Loucy (cell line): ENCODE measurements at regions not wholly inside any gene's neighbourhood (a gene's known extent, or its start where the extent isn't known, plus 50 kb on each side); places are given as distances from the start of the nearest gene placed in this dataset.
A peak's percentile ranks its signal among the peaks of the same experiment; 100 is the strongest.

Source experiments
- H2AFZ ChIP-seq: fragments of 200-600 bp; sonication (generic); 2 replicates; pipeline ENCODE4 v1.6.0; 2016; ENCODE audit warnings: antibody characterized with exemption, mild to moderate bottlenecking, low read length, moderate library complexity
- H3F3A ChIP-seq: fragments of 200-600 bp; 2 replicates; pipeline ENCODE4 v1.6.0; 2016; ENCODE audit warnings: antibody characterized with exemption, low read depth, mild to moderate bottlenecking
- H3K27me3 ChIP-seq: fragments of 200-600 bp; sonication (generic); 2 replicates; pipeline ENCODE4 v1.6.1; 2014; ENCODE audit warnings: low read length, mild to moderate bottlenecking; ENCODE audit not compliant: insufficient read depth, poor library complexity, severe bottlenecking
- H3K36me3 ChIP-seq: fragments of 200-600 bp; sonication (generic); 2 replicates; pipeline ENCODE4 v1.6.1; 2016; ENCODE audit warnings: low read length; ENCODE audit not compliant: insufficient read depth
- H3K4me1 ChIP-seq: fragments of 200-600 bp; sonication (generic); 2 replicates; pipeline ENCODE4 v1.5.1; 2014; ENCODE audit warnings: low read length, mild to moderate bottlenecking; ENCODE audit not compliant: insufficient read depth, poor library complexity, severe bottlenecking
- H3K4me2 ChIP-seq: fragments of 200-600 bp; sonication (generic); 2 replicates; pipeline ENCODE4 v1.6.0; 2014; ENCODE audit warnings: antibody characterized with exemption, low read length, low read depth, mild to moderate bottlenecking; ENCODE audit not compliant: poor library complexity, severe bottlenecking
- H3K4me3 ChIP-seq: fragments of 200-600 bp; sonication (generic); 2 replicates; pipeline ENCODE4 v1.5.1; 2014; ENCODE audit warnings: low read length, mild to moderate bottlenecking, mixed read lengths; ENCODE audit not compliant: poor library complexity, severe bottlenecking
- H3K79me2 ChIP-seq: fragments of 200-600 bp; sonication (generic); 2 replicates; pipeline ENCODE4 v1.6.1; 2014; ENCODE audit warnings: low read length; ENCODE audit not compliant: insufficient read depth
- H3K9ac ChIP-seq: fragments of 200-600 bp; sonication (generic); 2 replicates; pipeline ENCODE4 v1.6.0; 2014; ENCODE audit warnings: mild to moderate bottlenecking, low read depth, low read length, moderate library complexity; ENCODE audit not compliant: poor library complexity, severe bottlenecking
- H3K9me2 ChIP-seq: fragments of 200-600 bp; sonication (generic); replicated peaks from 2 replicates; pipeline ENCODE4 v1.6.1; 2016; ENCODE audit warnings: low read depth, low read length, mixed read lengths
- H3K9me3 ChIP-seq: fragments of 200-600 bp; sonication (generic); 2 replicates; pipeline ENCODE4 v1.6.1; 2014; ENCODE audit warnings: mild to moderate bottlenecking, antibody characterized with exemption, low read length, low read depth; ENCODE audit not compliant: insufficient read depth
- H4K20me1 ChIP-seq: fragments of 200-600 bp; sonication (generic); 2 replicates; pipeline ENCODE4 v1.6.0; 2014; ENCODE audit warnings: antibody characterized with exemption, low read length, mild to moderate bottlenecking; ENCODE audit not compliant: insufficient read depth, poor library complexity, severe bottlenecking
- EZH2phosphoT487 ChIP-seq: fragments of 200-600 bp; IDR thresholded peaks from 2 replicates; pipeline ENCODE4 v1.6.1; 2018; ENCODE audit warnings: antibody characterized with exemption, mild to moderate bottlenecking, moderate library complexity, borderline replicate concordance
- TF ChIP-seq, protein P1 (sequence below): fragments of 200-600 bp; sonication (generic); conservative IDR thresholded peaks from 2 replicates; pipeline ENCODE4 v1.5.1; 2014; ENCODE audit warnings: mild to moderate bottlenecking, antibody characterized with exemption, low read length

DNA sequence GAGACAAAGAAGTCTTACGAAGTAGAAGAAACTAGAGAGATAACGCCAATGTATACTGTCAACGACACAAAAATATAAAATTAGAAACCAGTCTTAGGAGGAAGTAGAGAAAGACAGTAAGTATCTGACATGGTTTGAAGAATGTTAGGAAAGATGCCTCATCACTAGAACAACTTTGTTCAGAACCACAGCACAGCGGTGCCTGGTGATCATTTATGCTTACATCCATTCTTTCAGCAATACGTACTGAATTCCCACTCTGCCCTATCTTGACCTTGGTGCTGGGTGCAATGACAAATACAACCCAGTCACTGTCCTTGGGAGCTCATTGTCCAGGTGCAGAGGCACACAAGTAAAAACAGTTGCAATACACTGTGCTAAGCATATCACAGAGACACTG, 104.4 kb downstream of the TM2D1 start:
- no peak for TF ChIP-seq EZH2phosphoT487
- TF ChIP-seq, protein P1, sequence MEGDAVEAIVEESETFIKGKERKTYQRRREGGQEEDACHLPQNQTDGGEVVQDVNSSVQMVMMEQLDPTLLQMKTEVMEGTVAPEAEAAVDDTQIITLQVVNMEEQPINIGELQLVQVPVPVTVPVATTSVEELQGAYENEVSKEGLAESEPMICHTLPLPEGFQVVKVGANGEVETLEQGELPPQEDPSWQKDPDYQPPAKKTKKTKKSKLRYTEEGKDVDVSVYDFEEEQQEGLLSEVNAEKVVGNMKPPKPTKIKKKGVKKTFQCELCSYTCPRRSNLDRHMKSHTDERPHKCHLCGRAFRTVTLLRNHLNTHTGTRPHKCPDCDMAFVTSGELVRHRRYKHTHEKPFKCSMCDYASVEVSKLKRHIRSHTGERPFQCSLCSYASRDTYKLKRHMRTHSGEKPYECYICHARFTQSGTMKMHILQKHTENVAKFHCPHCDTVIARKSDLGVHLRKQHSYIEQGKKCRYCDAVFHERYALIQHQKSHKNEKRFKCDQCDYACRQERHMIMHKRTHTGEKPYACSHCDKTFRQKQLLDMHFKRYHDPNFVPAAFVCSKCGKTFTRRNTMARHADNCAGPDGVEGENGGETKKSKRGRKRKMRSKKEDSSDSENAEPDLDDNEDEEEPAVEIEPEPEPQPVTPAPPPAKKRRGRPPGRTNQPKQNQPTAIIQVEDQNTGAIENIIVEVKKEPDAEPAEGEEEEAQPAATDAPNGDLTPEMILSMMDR: no peak
- H3K79me2 ChIP-seq: no peaks in the 10 kb centered on the region
- H3K4me2 ChIP-seq: no peak overlapping the region
- H3F3A ChIP-seq: no peaks in the 10 kb centered on the region
- H3K4me1 ChIP-seq: no peaks in the 10 kb centered on the region
- no peak overlapping the region for H3K9ac ChIP-seq
- H3K36me3 ChIP-seq: no peaks in the 10 kb centered on the region
- no peaks in the 10 kb centered on the region for H3K9me3 ChIP-seq
- H3K4me3 ChIP-seq: no peak overlapping the region
- H3K9me2 ChIP-seq: no peaks in the 10 kb centered on the region
- no peaks in the 10 kb centered on the region for H3K27me3 ChIP-seq
- H4K20me1 ChIP-seq: no peaks in the 10 kb centered on the region
- no peak overlapping the region for H2AFZ ChIP-seq

DNA sequence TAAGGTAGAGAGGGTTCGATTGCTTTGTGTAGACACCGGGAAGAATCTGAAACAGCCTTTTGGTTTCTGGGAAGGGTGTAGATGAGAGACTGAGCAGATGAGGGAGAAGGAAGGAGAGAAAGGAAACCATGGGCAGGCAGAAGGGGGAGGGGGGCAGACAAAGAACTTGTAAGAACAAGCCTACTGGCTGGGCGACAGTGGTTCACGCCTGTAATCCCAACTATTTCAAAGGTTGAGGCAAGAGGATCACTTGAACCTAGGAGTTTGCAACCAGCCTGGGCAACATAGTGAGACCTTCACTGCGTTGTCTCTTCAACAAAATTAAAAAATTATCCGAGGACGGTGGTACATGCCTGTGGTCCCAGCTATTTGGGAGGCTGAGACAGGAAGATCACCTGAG, 106.2 kb downstream of the TM2D1 start:
- no peaks in the 10 kb centered on the region for H3K36me3 ChIP-seq
- no peak overlapping the region for H3K4me3 ChIP-seq
- no peak overlapping the region for H3K4me2 ChIP-seq
- no peaks in the 10 kb centered on the region for H3F3A ChIP-seq
- no peaks in the 10 kb centered on the region for H3K9me2 ChIP-seq
- no peaks in the 10 kb centered on the region for H3K27me3 ChIP-seq
- H3K79me2 ChIP-seq: no peaks in the 10 kb centered on the region
- H3K9me3 ChIP-seq: no peaks in the 10 kb centered on the region
- H3K4me1 ChIP-seq: no peaks in the 10 kb centered on the region
- H2AFZ ChIP-seq: 0 out of 2 replicates have a peak overlapping the region, but pooled peaks have one; percentile 69
- no peak overlapping the region for H3K9ac ChIP-seq
- TF ChIP-seq, protein P1: no peak
- H4K20me1 ChIP-seq: no peaks in the 10 kb centered on the region

DNA sequence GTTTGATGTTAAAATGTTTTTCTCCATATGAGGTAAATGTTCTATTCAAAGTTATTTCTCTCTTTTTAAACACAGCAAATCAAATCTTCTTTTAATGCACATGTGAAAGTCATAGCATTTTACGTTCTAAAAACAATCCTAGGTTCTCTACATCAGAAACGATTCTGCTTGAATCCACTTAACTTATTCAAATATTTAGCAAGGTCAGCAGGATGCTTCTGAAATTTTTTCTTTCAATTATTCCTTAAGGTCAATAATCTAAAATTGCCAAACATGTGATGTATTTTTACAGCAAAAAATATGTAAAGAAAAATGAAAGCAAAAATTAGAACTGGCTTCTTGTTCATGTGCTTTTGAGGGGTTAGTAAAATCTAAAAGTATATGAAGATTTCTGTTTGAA, 106.7 kb downstream of the TM2D1 start:
- Histone ChIP-seq H3K27me3 (no peaks in the 10 kb centered on the region), H3K9me3 (no peaks in the 10 kb centered on the region), H3K36me3 (no peaks in the 10 kb centered on the region), H3K79me2 (no peaks in the 10 kb centered on the region), H3K4me1 (no peaks in the 10 kb centered on the region), H2AFZ (0 out of 2 replicates have a peak overlapping the region, but pooled peaks have one; percentile 69), H3K4me2 (no peak overlapping the region), H4K20me1 (no peaks in the 10 kb centered on the region), H3F3A (no peaks in the 10 kb centered on the region), H3K9me2 (no peaks in the 10 kb centered on the region), H3K4me3 (no peak overlapping the region), H3K9ac (no peak overlapping the region)
- TF ChIP-seq, protein P1: no peak
- no peak for TF ChIP-seq EZH2phosphoT487
